Endothelial cell of umbilical vein (primary cell): ENCODE measurements at regions not wholly inside any gene's neighbourhood (a gene's known extent, or its start where the extent isn't known, plus 50 kb on each side); places are given as distances from the start of the nearest gene placed in this dataset.

ENCODE experiments used
- BruUV-seq: library from RNA; stranded (reverse); fragments of 400-500 nt; replicated peaks from 2 replicates; lab custom pipeline; 2021; lab: Mats Ljungman, UMichigan
- CTCF ChIA-PET: fragments of 300-600, 350-600 bp; sonication (Branson Sonifier 250); formaldehyde crosslinking; loops from one replicate; lab custom pipeline; 2021; ENCODE audit warnings: antibody characterized with exemption, inconsistent platforms; lab: Charles Lee
- POLR2A ChIA-PET: fragments of 300-600, 350-600 bp; sonication (Branson Sonifier 250); formaldehyde crosslinking; loops from one replicate; lab custom pipeline; 2021; ENCODE audit warnings: antibody characterized with exemption, inconsistent platforms; lab: Charles Lee
- DNase-seq: peaks from one replicate; pipeline ENCODE4 v3.0.0-alpha.2; 2011; ENCODE audit warnings: low read depth, low spot score
- FAIRE-seq: peaks from 2 replicates; lab custom pipeline; 2011; peaks lifted over from hg19 to GRCh38; lab: Jason Lieb, UNC
- H2AFZ ChIP-seq: 2 replicates; pipeline ENCODE4 v1.6.0; 2012; ENCODE audit warnings: low read depth, low read length, control low read depth, inconsistent platforms
- H3K27ac ChIP-seq: 2 replicates; pipeline ENCODE4 v1.5.1; 2011; ENCODE audit warnings: low read depth, mild to moderate bottlenecking, control low read depth, low read length, moderate library complexity; ENCODE audit not compliant: insufficient read depth
- H3K27me3 ChIP-seq, 2 experiments: 2 replicates each; pipeline versions ENCODE4 v1.6.0 to v1.6.1; 2011; ENCODE audit warnings: low read length in 2 of 2, mixed read lengths in 1 of 2; ENCODE audit not compliant: control insufficient read depth in 2 of 2, insufficient read depth in 2 of 2
- H3K36me3 ChIP-seq, 2 experiments: 2 replicates in 1 of 2; 3 replicates in 1 of 2; pipeline ENCODE4 v1.5.1; 2011; ENCODE audit warnings: low read length in 2 of 2, mild to moderate bottlenecking in 1 of 2, moderate library complexity in 1 of 2; ENCODE audit not compliant: control insufficient read depth in 2 of 2, insufficient read depth in 2 of 2; ENCODE audit errors: extremely low read depth in 1 of 2
- H3K4me1 ChIP-seq: 3 replicates; pipeline ENCODE4 v1.5.1; 2011; ENCODE audit warnings: mild to moderate bottlenecking, low read length; ENCODE audit not compliant: control insufficient read depth, insufficient read depth; ENCODE audit errors: extremely low read depth
- H3K4me2 ChIP-seq: 2 replicates; pipeline ENCODE4 v1.6.1; 2011; ENCODE audit warnings: low read length, control low read depth, mixed read lengths; ENCODE audit not compliant: insufficient read depth
- H3K4me3 ChIP-seq, 3 experiments: fragments of 200-600 bp in 1 of 3; sonication (generic), shearing (Covaris generic) in 1 of 3; replicated peaks in 1 of 3; 2 replicates each; pipeline ENCODE4 v1.5.1; 2011 to 2016; ENCODE audit warnings: control low read depth in 3 of 3, low read length in 3 of 3, mild to moderate bottlenecking in 2 of 3, inconsistent platforms in 1 of 3, low read depth in 1 of 3, moderate library complexity in 1 of 3; ENCODE audit not compliant: insufficient read depth in 1 of 3
- H3K79me2 ChIP-seq: 2 replicates; pipeline ENCODE4 v1.6.0; 2012; ENCODE audit warnings: low read length, inconsistent platforms; ENCODE audit not compliant: control insufficient read depth, insufficient read depth
- H3K9ac ChIP-seq: replicated peaks from 2 replicates; pipeline ENCODE3; 2011; ENCODE audit warnings: low read length, control low read depth; ENCODE audit not compliant: insufficient read depth; ENCODE audit errors: extremely low read depth
- H3K9me1 ChIP-seq: replicated peaks from 3 replicates; pipeline ENCODE4 v1.6.0; 2011; ENCODE audit warnings: mild to moderate bottlenecking, low read length; ENCODE audit not compliant: control insufficient read depth, insufficient read depth; ENCODE audit errors: extremely low read depth
- H3K9me3 ChIP-seq: replicated peaks from 2 replicates; pipeline ENCODE4 v1.5.1; 2012; ENCODE audit warnings: low read length, inconsistent platforms; ENCODE audit not compliant: control insufficient read depth, insufficient read depth
- H4K20me1 ChIP-seq: replicated peaks from 2 replicates; pipeline ENCODE3; 2011; ENCODE audit warnings: mild to moderate bottlenecking, low read length; ENCODE audit not compliant: control insufficient read depth, insufficient read depth; ENCODE audit errors: extremely low read depth
- CTCF ChIP-seq, 2 donors: IDR thresholded peaks; 1 replicate in 1 of 2; 2 replicates in 1 of 2; pipeline ENCODE4 v1.5.1; 2011; ENCODE audit warnings: low read length in 2 of 2, mild to moderate bottlenecking in 2 of 2, moderate library complexity in 2 of 2, control low read depth in 1 of 2, inconsistent platforms in 1 of 2, low read depth in 1 of 2; ENCODE audit not compliant: insufficient read depth in 1 of 2; ENCODE audit errors: extremely low read depth in 1 of 2
- EZH2 ChIP-seq: IDR thresholded peaks from 2 replicates; pipeline ENCODE4 v1.6.1; 2012; ENCODE audit warnings: borderline replicate concordance, low read depth, mild to moderate bottlenecking, moderate library complexity, low read length, inconsistent platforms; ENCODE audit not compliant: severe bottlenecking
- FOS ChIP-seq: IDR thresholded peaks from 2 replicates; pipeline ENCODE4 v1.6.1; 2011; ENCODE audit warnings: mild to moderate bottlenecking, low read length, moderate library complexity, borderline replicate concordance; ENCODE audit not compliant: insufficient read depth
- GATA2 ChIP-seq: IDR thresholded peaks from 2 replicates; pipeline ENCODE4 v1.7.0; 2011; ENCODE audit warnings: low read depth, mild to moderate bottlenecking, moderate library complexity, mixed read lengths, low read length; ENCODE audit not compliant: insufficient read length, insufficient read depth
- JUN ChIP-seq: IDR thresholded peaks from 2 replicates; pipeline ENCODE4 v1.6.1; 2011; ENCODE audit warnings: borderline replicate concordance, low read depth; ENCODE audit not compliant: insufficient read length, insufficient read depth
- MAX ChIP-seq: IDR thresholded peaks from 2 replicates; pipeline ENCODE4 v1.6.1; 2011; ENCODE audit not compliant: insufficient read depth, insufficient read length
- MYC ChIP-seq: IDR thresholded peaks from one replicate; pipeline ENCODE4 v1.6.1; 2011; ENCODE audit warnings: mild to moderate bottlenecking, low read depth, low read length
- POLR2A ChIP-seq: IDR thresholded peaks from 2 replicates; pipeline ENCODE4 v1.6.1; 2012; ENCODE audit warnings: low read depth, mild to moderate bottlenecking, control low read depth, low read length
- POLR2AphosphoS5 ChIP-seq: IDR thresholded peaks from 2 replicates; pipeline ENCODE4 v1.6.1; 2012; ENCODE audit warnings: low read depth, mild to moderate bottlenecking, control low read depth, low read length, moderate library complexity; ENCODE audit not compliant: insufficient read depth
- dilution Hi-C: fragments of 300-500 bp; cut with MboI; formaldehyde crosslinking; loops from one replicate; pipeline ENCODE4 v1.15.0; 2019; ENCODE audit warnings: low sequenced_read_pairs; ENCODE audit not compliant: extremely low pct_ligation_motif_present
- intact Hi-C: fragments of 100-400 bp; cut with micrococcal nuclease; formaldehyde crosslinking; loops from one replicate; pipeline ENCODE4 v1.10.0; 2022

- no peaks in the 10 kb centered on the region for H3K79me2 ChIP-seq
- no peaks in the 10 kb centered on the region for H3K4me1 ChIP-seq
- H3K36me3 ChIP-seq: no peaks in the 10 kb centered on the region
- TF ChIP-seq POLR2A (no peak), POLR2AphosphoS5 (no peak), MYC (no peak), MAX (no peak), CTCF (IDR thresholded peaks at IDR 0.05; ENCODE audit: extremely low read depth in 1 of 2, insufficient read depth in 1 of 2, low read depth in 1 of 2, low read length in 2 of 2) (no peak), FOS (no peak), GATA2 (no peak), EZH2 (no peak), JUN (no peak)
- H3K9me3 ChIP-seq: no peaks in the 10 kb centered on the region
- intact Hi-C loops: no loop called here
- dilution Hi-C loops: no loop called here
- no peaks in the 10 kb centered on the region for H4K20me1 ChIP-seq
- H2AFZ ChIP-seq: no peak overlapping the region
- H3K4me3 ChIP-seq: no peak overlapping the region
- ChIA-PET CTCF (no interaction called here), POLR2A (no interaction called here)
- H3K4me2 ChIP-seq: no peak overlapping the region
- DNase-seq (no peak), FAIRE-seq (no peak)
- H3K27ac ChIP-seq: no peak overlapping the region
- BruUV-seq: no TSS peak
- no peak overlapping the region for H3K9ac ChIP-seq
- no peaks in the 10 kb centered on the region for H3K9me1 ChIP-seq
- no peaks in the 10 kb centered on the region for H3K27me3 ChIP-seq
These were observed 704.8 kb upstream of the RGS18 start for GRCh38 chr1:191453487-191453886.
